K562 (cell line): ENCODE measurements at regions not wholly inside any gene's neighbourhood (a gene's known extent, or its start where the extent isn't known, plus 50 kb on each side); places are given as distances from the start of the nearest gene placed in this dataset.

Source experiments
- ATAC-seq: fragments of 200-7000 bp; cut with Tn5 transposase; 3 replicates; pipeline ENCODE4 v1.9.1; 2020; ENCODE audit warnings: moderate library complexity
- BruUV-seq: library from RNA; stranded (reverse); fragments of 400-500 nt; replicated peaks from 2 replicates; lab custom pipeline; 2021; lab: Mats Ljungman, UMichigan
- CTCF ChIA-PET: fragments of 300-600 bp; formaldehyde crosslinking; extraction: SDS; loops from one replicate; lab custom pipeline; 2021; ENCODE audit warnings: low intra/inter-chr PET ratio; lab: Yijun Ruan, JAX
- POLR2A ChIA-PET: fragments of 300-600, 350-650 bp; sonication (Branson Sonifier 250); formaldehyde crosslinking; extraction: SDS; loops from one replicate; lab custom pipeline; 2021; ENCODE audit warnings: antibody characterized with exemption, inconsistent platforms; lab: Yijun Ruan, JAX
- DNase-seq, 4 experiments: peaks; one replicate each; pipeline versions ENCODE4 v3.0.0 to v3.0.0-alpha.2; 2011 to 2018; ENCODE audit warnings: low spot score in 3 of 4, mixed read lengths in 3 of 4; ENCODE audit errors: extremely low read depth in 1 of 4
- FAIRE-seq: peaks from 2 replicates; lab custom pipeline; 2011; peaks lifted over from hg19 to GRCh38; lab: Jason Lieb, UNC
- H2AFZ ChIP-seq: 2 replicates; pipeline ENCODE4 v1.6.0; 2011; ENCODE audit warnings: low read depth, low read length, control low read depth, inconsistent platforms
- H3K27ac ChIP-seq: fragments of 200-600 bp; 3 replicates; pipeline ENCODE4 v1.8.0; 2011; ENCODE audit warnings: low read depth, mild to moderate bottlenecking, control low read depth, inconsistent platforms, low read length, moderate library complexity, mixed read lengths; ENCODE audit errors: extremely low read depth
- H3K27me3 ChIP-seq, 2 experiments: fragments of 300-600 bp in 1 of 2; 2 replicates in 1 of 2; 3 replicates in 1 of 2; pipeline versions ENCODE4 v1.6.0 to v1.8.0; 2011; ENCODE audit warnings: inconsistent platforms in 2 of 2, low read length in 2 of 2, mild to moderate bottlenecking in 1 of 2, mixed read lengths in 1 of 2, moderate library complexity in 1 of 2; ENCODE audit not compliant: control insufficient read depth in 2 of 2, insufficient read depth in 2 of 2
- H3K36me3 ChIP-seq: fragments of 300-600 bp; 3 replicates; pipeline ENCODE4 v1.8.0; 2011; ENCODE audit warnings: mild to moderate bottlenecking, low read length, inconsistent platforms; ENCODE audit not compliant: control insufficient read depth, insufficient read depth
- H3K4me1 ChIP-seq, 2 experiments: fragments of 200-600 bp in 1 of 2; replicated peaks in 1 of 2; 2 replicates in 1 of 2; 3 replicates in 1 of 2; pipeline versions ENCODE4 v1.5.1 to v1.8.0; 2011; ENCODE audit warnings: inconsistent platforms in 2 of 2, low read length in 2 of 2, mild to moderate bottlenecking in 1 of 2, mixed read lengths in 1 of 2, moderate library complexity in 1 of 2; ENCODE audit not compliant: control insufficient read depth in 2 of 2, insufficient read depth in 2 of 2
- H3K4me2 ChIP-seq: 2 replicates; pipeline ENCODE4 v1.6.1; 2011; ENCODE audit warnings: low read length, control low read depth, inconsistent platforms, mixed read lengths; ENCODE audit not compliant: insufficient read depth
- H3K4me3 ChIP-seq: fragments of 200-600 bp; sonication (generic), shearing (Covaris generic); 2 replicates; pipeline ENCODE4 v1.5.1; 2016; ENCODE audit warnings: control low read depth, inconsistent platforms
- H3K79me2 ChIP-seq: fragments of 200-600 bp; 3 replicates; pipeline ENCODE4 v1.8.0; 2011; ENCODE audit warnings: low read length, inconsistent platforms; ENCODE audit not compliant: control insufficient read depth, insufficient read depth
- H3K9ac ChIP-seq, 2 experiments: 2 replicates each; pipeline versions ENCODE4 v1.6.0 to v1.6.1; 2011; ENCODE audit warnings: low read depth in 2 of 2, low read length in 2 of 2, control low read depth in 1 of 2, inconsistent platforms in 1 of 2, mild to moderate bottlenecking in 1 of 2, mixed read lengths in 1 of 2; ENCODE audit not compliant: insufficient read depth in 1 of 2
- H3K9me1 ChIP-seq: one replicate; pipeline ENCODE4 v1.6.0; 2011; ENCODE audit warnings: inconsistent platforms, mild to moderate bottlenecking, low read length, moderate library complexity; ENCODE audit not compliant: control insufficient read depth, insufficient read depth
- H3K9me3 ChIP-seq: replicated peaks from 2 replicates; pipeline ENCODE4 v1.5.1; 2011; ENCODE audit warnings: low read depth, low read length, inconsistent platforms; ENCODE audit not compliant: control insufficient read depth, insufficient read depth
- H4K20me1 ChIP-seq: replicated peaks from 2 replicates; pipeline ENCODE4 v1.6.1; 2011; ENCODE audit warnings: low read length, inconsistent platforms, mixed read lengths; ENCODE audit not compliant: control insufficient read depth, insufficient read depth
- ETV5 ChIP-seq: sonication (generic); formaldehyde crosslinking; IDR thresholded peaks from 2 replicates; pipeline ENCODE4 v1.4.0; 2020; ENCODE audit warnings: low read depth, mild to moderate bottlenecking, missing genetic modification reagents
- GABPB1 ChIP-seq: sonication (generic); formaldehyde crosslinking; IDR thresholded peaks from 2 replicates; pipeline ENCODE4 v1.8.0; 2022; ENCODE audit warnings: mild to moderate bottlenecking, missing genetic modification reagents
- HDAC8 ChIP-seq: fragments of 450-650 bp; IDR thresholded peaks from 2 replicates; pipeline ENCODE4 v1.6.1; 2016; ENCODE audit warnings: mild to moderate bottlenecking, missing genetic modification characterization, moderate library complexity, missing compliant biosample characterization
- HMG20A ChIP-seq: fragments of 450-650 bp; formaldehyde crosslinking; conservative IDR thresholded peaks from 2 replicates; pipeline ENCODE4 v1.4.0; 2020; ENCODE audit warnings: mild to moderate bottlenecking, mixed read lengths
- ID3 ChIP-seq, 2 experiments: fragments of 250-450 bp in 1 of 2; fragments of 450-650 bp in 1 of 2; sonication (Bioruptor Pico) in 1 of 2; IDR thresholded peaks; 2 replicates each; pipeline versions ENCODE4 v1.6.1 to v1.8.0; 2016 to 2021; ENCODE audit warnings: mild to moderate bottlenecking in 2 of 2, moderate library complexity in 2 of 2, missing compliant biosample characterization in 1 of 2, missing genetic modification characterization in 1 of 2
- NR2C1 ChIP-seq, 2 experiments: fragments of 450-650 bp; IDR thresholded peaks; 2 replicates each; pipeline ENCODE4 v1.6.1; 2017; ENCODE audit warnings: mild to moderate bottlenecking in 2 of 2, antibody characterized with exemption in 1 of 2, inconsistent platforms in 1 of 2, missing compliant biosample characterization in 1 of 2, missing genetic modification characterization in 1 of 2
- OTX1 ChIP-seq: fragments of 450-650 bp; formaldehyde crosslinking; IDR thresholded peaks from 2 replicates; pipeline ENCODE4 v1.4.0; 2022; ENCODE audit warnings: mild to moderate bottlenecking
- RB1 ChIP-seq: fragments of 450-650 bp; IDR thresholded peaks from 2 replicates; pipeline ENCODE4 v1.6.1; 2017; ENCODE audit warnings: low read depth, mild to moderate bottlenecking
- SMARCA4 ChIP-seq: fragments of 450-650 bp; IDR thresholded peaks from 2 replicates; pipeline ENCODE4 v1.6.1; 2016
- SNAPC5 ChIP-seq: fragments of 250-450 bp; sonication (Bioruptor Pico); IDR thresholded peaks from 2 replicates; pipeline ENCODE4 v1.8.0; 2021; ENCODE audit warnings: moderate library complexity, mild to moderate bottlenecking, inconsistent platforms
- ZFP30 ChIP-seq: fragments of 250-450 bp; sonication (Bioruptor Pico); IDR thresholded peaks from 2 replicates; pipeline ENCODE4 v1.8.0; 2022; ENCODE audit warnings: moderate library complexity, mild to moderate bottlenecking, inconsistent platforms, borderline replicate concordance
- ZNF134 ChIP-seq: fragments of 250-450 bp; sonication (Bioruptor Pico); conservative IDR thresholded peaks from 2 replicates; pipeline ENCODE4 v1.4.0; 2020
- ZNF197 ChIP-seq: fragments of 200-800 bp; sonication (Bioruptor generic); IDR thresholded peaks from 2 replicates; pipeline ENCODE4 v1.6.1; 2016; ENCODE audit warnings: low read depth, missing genetic modification characterization, missing compliant biosample characterization
- WGBS: fragments of 100-300 bp; shearing (Covaris generic); methylation state at CpG from one replicate; pipeline ENCODE4 v1.1.6; 2016; ENCODE audit warnings: low coverage, mixed read lengths; ENCODE audit not compliant: insufficient coverage; ENCODE audit errors: missing lambda C conversion rate; 5-methylcytosine and 5-hydroxymethylcytosine counted together
- in situ Hi-C: fragments of 300-500 bp; cut with MboI; formaldehyde crosslinking; loops from 4 replicates; pipeline ENCODE4 v1.15.0; 2018; ENCODE audit warnings: inconsistent platforms, mixed read lengths
- intact Hi-C: fragments of 100-400 bp; cut with micrococcal nuclease; formaldehyde crosslinking; loops from 2 replicates; pipeline ENCODE4 v1.14.2; 2022
- TF ChIP-seq, protein P1 (sequence below): sonication (generic); formaldehyde crosslinking; IDR thresholded peaks from 2 replicates; pipeline ENCODE4 v1.5.0; 2020; ENCODE audit warnings: missing genetic modification reagents
- TF ChIP-seq, protein P2 (sequence below): sonication (generic); IDR thresholded peaks from 2 replicates; pipeline ENCODE4 v1.6.1; 2016

- WGBS, result 0% methylated on average over 8 of the region's 8 CpGs
- Histone ChIP-seq H3K9me1 (no peaks in the 10 kb centered on the region), H4K20me1 (no peaks in the 10 kb centered on the region), H3K4me2 (no peak overlapping the region), H3K27me3 (0 out of 5 replicates have a peak, but pooled peaks cover 0 to 6% of the 10 kb centered on the region in 2 experiments), H3K4me1 (no peaks in the 10 kb centered on the region), H3K9me3 (no peaks in the 10 kb centered on the region), H3K79me2 (no peaks in the 10 kb centered on the region), H3K9ac (no peak overlapping the region), H3K27ac (no peak overlapping the region), H2AFZ (no peak overlapping the region), H3K36me3 (no peaks in the 10 kb centered on the region), H3K4me3 (no peak overlapping the region)
- in situ Hi-C loops, result no loop called here
- BruUV-seq, result no TSS peak
- ChIA-PET POLR2A (interaction anchor here (1.4 kb wide), 1 partner anchor 10 kb away, joined by 6 read pairs; no protein-coding TSS in a partner anchor), CTCF (no interaction called here)
- TF ChIP-seq SMARCA4, result no peak
- TF ChIP-seq, protein P1, sequence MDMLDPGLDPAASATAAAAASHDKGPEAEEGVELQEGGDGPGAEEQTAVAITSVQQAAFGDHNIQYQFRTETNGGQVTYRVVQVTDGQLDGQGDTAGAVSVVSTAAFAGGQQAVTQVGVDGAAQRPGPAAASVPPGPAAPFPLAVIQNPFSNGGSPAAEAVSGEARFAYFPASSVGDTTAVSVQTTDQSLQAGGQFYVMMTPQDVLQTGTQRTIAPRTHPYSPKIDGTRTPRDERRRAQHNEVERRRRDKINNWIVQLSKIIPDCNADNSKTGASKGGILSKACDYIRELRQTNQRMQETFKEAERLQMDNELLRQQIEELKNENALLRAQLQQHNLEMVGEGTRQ, result no peak
- no peak for TF ChIP-seq RB1
- no peak for TF ChIP-seq NR2C1 (IDR thresholded peaks at IDR 0.05)
- no peak for TF ChIP-seq NR2C1 (tag; IDR thresholded peaks at IDR 0.05)
- no peak for TF ChIP-seq ZNF134 (CRISPR knock-in tag)
- TF ChIP-seq GABPB1 (CRISPR knock-in tag), result no peak
- no peak for TF ChIP-seq ZNF197 (CRISPR knock-in tag)
- TF ChIP-seq ZFP30 (CRISPR knock-in tag), result no peak
- TF ChIP-seq ETV5 (CRISPR knock-in tag), result no peak
- TF ChIP-seq, protein P2, sequence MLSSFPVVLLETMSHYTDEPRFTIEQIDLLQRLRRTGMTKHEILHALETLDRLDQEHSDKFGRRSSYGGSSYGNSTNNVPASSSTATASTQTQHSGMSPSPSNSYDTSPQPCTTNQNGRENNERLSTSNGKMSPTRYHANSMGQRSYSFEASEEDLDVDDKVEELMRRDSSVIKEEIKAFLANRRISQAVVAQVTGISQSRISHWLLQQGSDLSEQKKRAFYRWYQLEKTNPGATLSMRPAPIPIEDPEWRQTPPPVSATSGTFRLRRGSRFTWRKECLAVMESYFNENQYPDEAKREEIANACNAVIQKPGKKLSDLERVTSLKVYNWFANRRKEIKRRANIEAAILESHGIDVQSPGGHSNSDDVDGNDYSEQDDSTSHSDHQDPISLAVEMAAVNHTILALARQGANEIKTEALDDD, result no peak
- TF ChIP-seq ID3 (CRISPR knock-in tag; IDR thresholded peaks at IDR 0.05), result no peak
- TF ChIP-seq ID3 (tag; IDR thresholded peaks at IDR 0.05), result no peak
- TF ChIP-seq OTX1 (CRISPR knock-in tag), result no peak
- no peak for TF ChIP-seq HDAC8 (tag)
- no peak for TF ChIP-seq HMG20A
- TF ChIP-seq SNAPC5 (CRISPR knock-in tag), result no peak
- FAIRE-seq, result no peak
- ATAC-seq, result no peak
- DNase-seq, result no peak
- intact Hi-C loops, result no loop called here
These were observed 221.5 kb upstream of the CELF2 start for GRCh38 chr10:10796061-10796773.
